ENCODE measurements at regions not wholly inside any gene's neighbourhood (a gene's known extent, or its start where the extent isn't known, plus 50 kb on each side); places are given as distances from the start of the nearest gene placed in this dataset.
A peak's percentile ranks its signal among the peaks of the same experiment; 100 is the strongest.
"Not testable (repeated sequence)": the region's sequence is repeated elsewhere in the genome, so short reads cannot be mapped to it uniquely, and the experiment has no call there.

GRCh38 chr20:16863303-16863702 lies 115.1 kb downstream of the OTOR start:
- H3K4me3 ChIP-seq, result no peak overlapping the region
- TF ChIP-seq EZH2 (IDR thresholded peaks at IDR 0.05; ENCODE audit: borderline replicate concordance) (no peak), CTCF (IDR thresholded peaks at IDR 0.05; ENCODE audit: poor library complexity) (no peak), EZH2phosphoT487 (IDR thresholded peaks at IDR 0.05; ENCODE audit: low read depth, severe bottlenecking, unreplicated experiment) (no peak)
- no peak for DNase-seq (ENCODE audit: low spot score)
- H3K27ac ChIP-seq, result no peak overlapping the region
- no peaks in the 10 kb centered on the region for H3K79me2 ChIP-seq
- no peak overlapping the region for H2AFZ ChIP-seq
- H3K36me3 ChIP-seq (replicated peaks; ENCODE audit: insufficient read depth, low read depth), result no peaks in the 10 kb centered on the region
- H3K9me3 ChIP-seq (ENCODE audit: low read depth), result no peaks in the 10 kb centered on the region
- WGBS (ENCODE audit: low lambda C conversion rate, missing lambda C conversion rate), result 78% methylated on average over 2 of the region's 2 CpGs
- H4K20me1 ChIP-seq (ENCODE audit: insufficient read depth, poor library complexity, severe bottlenecking), result no peaks in the 10 kb centered on the region
- no peaks in the 10 kb centered on the region for H3K4me1 ChIP-seq (ENCODE audit: insufficient read depth)
- no peak overlapping the region for H3K4me2 ChIP-seq
- H3K9me2 ChIP-seq (replicated peaks; ENCODE audit: insufficient read depth), result no peaks in the 10 kb centered on the region
- no peaks in the 10 kb centered on the region for H3K27me3 ChIP-seq

GRCh38 chr20:16864069-16864468 lies 115.9 kb downstream of the OTOR start:
- Histone ChIP-seq H3K4me3 (no peak overlapping the region), H3K27ac (peak overlapping the region; percentile 32), H3K4me1 (ENCODE audit: insufficient read depth) (no peaks in the 10 kb centered on the region), H3K9me3 (ENCODE audit: low read depth) (no peaks in the 10 kb centered on the region), H3K79me2 (no peaks in the 10 kb centered on the region), H4K20me1 (ENCODE audit: insufficient read depth, poor library complexity, severe bottlenecking) (no peaks in the 10 kb centered on the region), H3K4me2 (no peak overlapping the region), H2AFZ (no peak overlapping the region), H3K9me2 (replicated peaks; ENCODE audit: insufficient read depth) (no peaks in the 10 kb centered on the region), H3K27me3 (no peaks in the 10 kb centered on the region), H3K36me3 (replicated peaks; ENCODE audit: insufficient read depth, low read depth) (no peaks in the 10 kb centered on the region)
- 86% methylated on average over 5 of the region's 5 CpGs for WGBS (ENCODE audit: low lambda C conversion rate, missing lambda C conversion rate)
- DNase-seq (ENCODE audit: low spot score), result peak; percentile 5
- TF ChIP-seq CTCF (IDR thresholded peaks at IDR 0.05; ENCODE audit: poor library complexity) (no peak), EZH2phosphoT487 (IDR thresholded peaks at IDR 0.05; ENCODE audit: low read depth, severe bottlenecking, unreplicated experiment) (no peak), EZH2 (IDR thresholded peaks at IDR 0.05; ENCODE audit: borderline replicate concordance) (no peak)

- TF ChIP-seq EZH2 (IDR thresholded peaks at IDR 0.05; ENCODE audit: borderline replicate concordance) (no peak), EZH2phosphoT487 (IDR thresholded peaks at IDR 0.05; ENCODE audit: low read depth, severe bottlenecking, unreplicated experiment) (no peak), CTCF (IDR thresholded peaks at IDR 0.05; ENCODE audit: poor library complexity) (no peak)
- no peaks in the 10 kb centered on the region for H3K9me2 ChIP-seq (replicated peaks; ENCODE audit: insufficient read depth)
- no peak overlapping the region for H3K4me2 ChIP-seq
- no peak for DNase-seq (ENCODE audit: low spot score)
- H3K27ac ChIP-seq, result peak overlapping the region; percentile 32
- no peaks in the 10 kb centered on the region for H3K36me3 ChIP-seq (replicated peaks; ENCODE audit: insufficient read depth, low read depth)
- no peaks in the 10 kb centered on the region for H3K4me1 ChIP-seq (ENCODE audit: insufficient read depth)
- no peaks in the 10 kb centered on the region for H4K20me1 ChIP-seq (ENCODE audit: insufficient read depth, poor library complexity, severe bottlenecking)
- H3K4me3 ChIP-seq, result no peak overlapping the region
- WGBS (ENCODE audit: low lambda C conversion rate, missing lambda C conversion rate), result 88% methylated on average over 1 of the region's 1 CpG
- no peak overlapping the region for H2AFZ ChIP-seq
- no peaks in the 10 kb centered on the region for H3K79me2 ChIP-seq
- H3K9me3 ChIP-seq (ENCODE audit: low read depth), result no peaks in the 10 kb centered on the region
- no peaks in the 10 kb centered on the region for H3K27me3 ChIP-seq
Measured at GRCh38 chr20:16864963-16865362, 116.8 kb downstream of the OTOR start.

- Histone ChIP-seq H3K9me3 (ENCODE audit: low read depth) (no peaks in the 10 kb centered on the region), H3K9me2 (replicated peaks; ENCODE audit: insufficient read depth) (no peaks in the 10 kb centered on the region), H3K27ac (no peak overlapping the region), H3K4me3 (no peak overlapping the region), H4K20me1 (ENCODE audit: insufficient read depth, poor library complexity, severe bottlenecking) (no peaks in the 10 kb centered on the region), H2AFZ (no peak overlapping the region), H3K36me3 (replicated peaks; ENCODE audit: insufficient read depth, low read depth) (no peaks in the 10 kb centered on the region), H3K27me3 (no peaks in the 10 kb centered on the region), H3K4me2 (no peak overlapping the region), H3K4me1 (ENCODE audit: insufficient read depth) (no peaks in the 10 kb centered on the region), H3K79me2 (no peaks in the 10 kb centered on the region)
- no peak for DNase-seq (ENCODE audit: low spot score)
- WGBS (ENCODE audit: low lambda C conversion rate, missing lambda C conversion rate), result 71% methylated on average over 2 of the region's 2 CpGs
- no peak for TF ChIP-seq EZH2phosphoT487 (IDR thresholded peaks at IDR 0.05; ENCODE audit: low read depth, severe bottlenecking, unreplicated experiment)
- TF ChIP-seq CTCF (IDR thresholded peaks at IDR 0.05; ENCODE audit: poor library complexity), result no peak
- no peak for TF ChIP-seq EZH2 (IDR thresholded peaks at IDR 0.05; ENCODE audit: borderline replicate concordance)
Measured at GRCh38 chr20:16865406-16865805, 117.2 kb downstream of the OTOR start.

- not testable (repeated sequence) for H3K9me3 ChIP-seq (ENCODE audit: low read depth); H3K4me3 ChIP-seq; H3K36me3 ChIP-seq (replicated peaks; ENCODE audit: insufficient read depth, low read depth); H3K4me2 ChIP-seq; H3K4me1 ChIP-seq (ENCODE audit: insufficient read depth); H3K79me2 ChIP-seq; DNase-seq (ENCODE audit: low spot score); H3K27me3 ChIP-seq; H2AFZ ChIP-seq; H3K27ac ChIP-seq; H4K20me1 ChIP-seq (ENCODE audit: insufficient read depth, poor library complexity, severe bottlenecking); H3K9me2 ChIP-seq (replicated peaks; ENCODE audit: insufficient read depth)
- WGBS (ENCODE audit: low lambda C conversion rate, missing lambda C conversion rate), result 95% methylated on average over 4 of the region's 4 CpGs
Measured at GRCh38 chr20:16873124-16873523, 125.0 kb downstream of the OTOR start.

Data from hepatocyte (in vitro differentiated cells).